ENCODE measurements at regions not wholly inside any gene's neighbourhood (a gene's known extent, or its start where the extent isn't known, plus 50 kb on each side); places are given as distances from the start of the nearest gene placed in this dataset.

DNA sequence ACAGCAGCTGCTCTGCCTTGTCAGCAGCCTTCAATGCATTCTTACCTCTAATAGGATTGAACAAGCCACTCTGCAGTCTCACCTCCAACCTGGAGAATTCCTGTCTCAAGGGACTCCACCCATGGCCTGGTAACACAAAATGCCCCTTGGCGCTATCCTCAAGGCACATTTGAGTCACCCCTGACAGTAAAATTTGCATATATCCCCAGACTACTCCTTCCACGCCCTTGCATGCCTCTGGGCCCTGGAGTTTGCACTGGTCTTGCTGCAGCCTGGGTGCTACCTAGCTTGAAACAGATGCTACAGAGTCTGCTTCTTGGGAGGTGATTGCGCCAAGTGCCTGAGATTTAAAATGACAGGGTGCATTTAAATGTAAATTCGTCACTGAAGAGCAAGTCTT, 391.4 kb upstream of the MAF start:
- Histone ChIP-seq H3K27ac (ENCODE audit: low read length) (no peak overlapping the region), H3K27me3 (ENCODE audit: control insufficient read depth, insufficient read depth, low read length) (no peaks in the 10 kb centered on the region), H3K9me3 (ENCODE audit: control insufficient read depth, insufficient read depth, low read depth, low read length) (no peaks in the 10 kb centered on the region), H3K4me1 (ENCODE audit: control insufficient read depth, insufficient read depth, low read length) (no peaks in the 10 kb centered on the region), H3K36me3 (ENCODE audit: control insufficient read depth, insufficient read depth, low read length) (no peaks in the 10 kb centered on the region), H3K4me3 (ENCODE audit: low read depth in 2 of 2, low read length in 2 of 2) (no peak overlapping the region)
- TF ChIP-seq, protein P1, sequence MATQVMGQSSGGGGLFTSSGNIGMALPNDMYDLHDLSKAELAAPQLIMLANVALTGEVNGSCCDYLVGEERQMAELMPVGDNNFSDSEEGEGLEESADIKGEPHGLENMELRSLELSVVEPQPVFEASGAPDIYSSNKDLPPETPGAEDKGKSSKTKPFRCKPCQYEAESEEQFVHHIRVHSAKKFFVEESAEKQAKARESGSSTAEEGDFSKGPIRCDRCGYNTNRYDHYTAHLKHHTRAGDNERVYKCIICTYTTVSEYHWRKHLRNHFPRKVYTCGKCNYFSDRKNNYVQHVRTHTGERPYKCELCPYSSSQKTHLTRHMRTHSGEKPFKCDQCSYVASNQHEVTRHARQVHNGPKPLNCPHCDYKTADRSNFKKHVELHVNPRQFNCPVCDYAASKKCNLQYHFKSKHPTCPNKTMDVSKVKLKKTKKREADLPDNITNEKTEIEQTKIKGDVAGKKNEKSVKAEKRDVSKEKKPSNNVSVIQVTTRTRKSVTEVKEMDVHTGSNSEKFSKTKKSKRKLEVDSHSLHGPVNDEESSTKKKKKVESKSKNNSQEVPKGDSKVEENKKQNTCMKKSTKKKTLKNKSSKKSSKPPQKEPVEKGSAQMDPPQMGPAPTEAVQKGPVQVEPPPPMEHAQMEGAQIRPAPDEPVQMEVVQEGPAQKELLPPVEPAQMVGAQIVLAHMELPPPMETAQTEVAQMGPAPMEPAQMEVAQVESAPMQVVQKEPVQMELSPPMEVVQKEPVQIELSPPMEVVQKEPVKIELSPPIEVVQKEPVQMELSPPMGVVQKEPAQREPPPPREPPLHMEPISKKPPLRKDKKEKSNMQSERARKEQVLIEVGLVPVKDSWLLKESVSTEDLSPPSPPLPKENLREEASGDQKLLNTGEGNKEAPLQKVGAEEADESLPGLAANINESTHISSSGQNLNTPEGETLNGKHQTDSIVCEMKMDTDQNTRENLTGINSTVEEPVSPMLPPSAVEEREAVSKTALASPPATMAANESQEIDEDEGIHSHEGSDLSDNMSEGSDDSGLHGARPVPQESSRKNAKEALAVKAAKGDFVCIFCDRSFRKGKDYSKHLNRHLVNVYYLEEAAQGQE (IDR thresholded peaks at IDR 0.05; ENCODE audit: insufficient read depth in 1 of 2, low read depth in 2 of 2, low read length in 1 of 2), result no peak
- no peak for TF ChIP-seq SIN3A (IDR thresholded peaks at IDR 0.05; ENCODE audit: borderline replicate concordance, insufficient read depth, low read depth, low read length)
- no peak for TF ChIP-seq TCF7L2 (IDR thresholded peaks at IDR 0.05; ENCODE audit: low read depth, low read length)
- no peak for TF ChIP-seq POLR2AphosphoS5 (IDR thresholded peaks at IDR 0.05; ENCODE audit: low read depth, low read length)
- TF ChIP-seq, protein P2, sequence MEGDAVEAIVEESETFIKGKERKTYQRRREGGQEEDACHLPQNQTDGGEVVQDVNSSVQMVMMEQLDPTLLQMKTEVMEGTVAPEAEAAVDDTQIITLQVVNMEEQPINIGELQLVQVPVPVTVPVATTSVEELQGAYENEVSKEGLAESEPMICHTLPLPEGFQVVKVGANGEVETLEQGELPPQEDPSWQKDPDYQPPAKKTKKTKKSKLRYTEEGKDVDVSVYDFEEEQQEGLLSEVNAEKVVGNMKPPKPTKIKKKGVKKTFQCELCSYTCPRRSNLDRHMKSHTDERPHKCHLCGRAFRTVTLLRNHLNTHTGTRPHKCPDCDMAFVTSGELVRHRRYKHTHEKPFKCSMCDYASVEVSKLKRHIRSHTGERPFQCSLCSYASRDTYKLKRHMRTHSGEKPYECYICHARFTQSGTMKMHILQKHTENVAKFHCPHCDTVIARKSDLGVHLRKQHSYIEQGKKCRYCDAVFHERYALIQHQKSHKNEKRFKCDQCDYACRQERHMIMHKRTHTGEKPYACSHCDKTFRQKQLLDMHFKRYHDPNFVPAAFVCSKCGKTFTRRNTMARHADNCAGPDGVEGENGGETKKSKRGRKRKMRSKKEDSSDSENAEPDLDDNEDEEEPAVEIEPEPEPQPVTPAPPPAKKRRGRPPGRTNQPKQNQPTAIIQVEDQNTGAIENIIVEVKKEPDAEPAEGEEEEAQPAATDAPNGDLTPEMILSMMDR (IDR thresholded peaks at IDR 0.05), result no peak
- BruUV-seq (replicated peaks), result no TSS peak
- intact Hi-C loops (cut with micrococcal nuclease; ENCODE audit: unreplicated experiment), result no loop called here
- in situ Hi-C loops (cut with HindIII; ENCODE audit: low pct_unique_long_range_greater_than_20kb, low sequenced_read_pairs), result no loop called here
- CTCF ChIA-PET, result no interaction called here
- DNase-seq (ENCODE audit: low read depth, low spot score) (no peak), ATAC-seq (no peak)
- POLR2A ChIA-PET, result no interaction called here

- no peak overlapping the region for H3K27ac ChIP-seq (ENCODE audit: low read length)
- H3K4me3 ChIP-seq (ENCODE audit: low read depth in 2 of 2, low read length in 2 of 2), result no peak overlapping the region
- no TSS peak for BruUV-seq (replicated peaks)
- in situ Hi-C loops (cut with HindIII; ENCODE audit: low pct_unique_long_range_greater_than_20kb, low sequenced_read_pairs), result no loop called here
- ChIA-PET POLR2A (no interaction called here), CTCF (no interaction called here)
- no peaks in the 10 kb centered on the region for H3K9me3 ChIP-seq (ENCODE audit: control insufficient read depth, insufficient read depth, low read depth, low read length)
- TF ChIP-seq POLR2AphosphoS5 (IDR thresholded peaks at IDR 0.05; ENCODE audit: low read depth, low read length) (no peak), SIN3A (IDR thresholded peaks at IDR 0.05; ENCODE audit: borderline replicate concordance, insufficient read depth, low read depth, low read length) (no peak), TCF7L2 (IDR thresholded peaks at IDR 0.05; ENCODE audit: low read depth, low read length) (no peak)
- TF ChIP-seq, protein P1 (IDR thresholded peaks at IDR 0.05; ENCODE audit: insufficient read depth in 1 of 2, low read depth in 2 of 2, low read length in 1 of 2), result no peak
- TF ChIP-seq, protein P2 (IDR thresholded peaks at IDR 0.05), result no peak
- ATAC-seq, result no peak
- H3K27me3 ChIP-seq (ENCODE audit: control insufficient read depth, insufficient read depth, low read length), result no peaks in the 10 kb centered on the region
- no peaks in the 10 kb centered on the region for H3K4me1 ChIP-seq (ENCODE audit: control insufficient read depth, insufficient read depth, low read length)
- DNase-seq (ENCODE audit: low read depth, low spot score), result no peak
- intact Hi-C loops (cut with micrococcal nuclease; ENCODE audit: unreplicated experiment), result no loop called here
- H3K36me3 ChIP-seq (ENCODE audit: control insufficient read depth, insufficient read depth, low read length), result no peaks in the 10 kb centered on the region
Observed at GRCh38 chr16:79988721-79989220, 388.2 kb upstream of the MAF start.
